GM12892 (cell line): ENCODE measurements at regions not wholly inside any gene's neighbourhood (a gene's known extent, or its start where the extent isn't known, plus 50 kb on each side); places are given as distances from the start of the nearest gene placed in this dataset.

ENCODE experiments used
- POLR2A ChIP-seq: IDR thresholded peaks from 2 replicates; pipeline ENCODE4 v1.6.1; 2011; ENCODE audit warnings: low read depth, low read length, control low read depth
- TAF1 ChIP-seq: IDR thresholded peaks from 2 replicates; pipeline ENCODE4 v1.6.1; 2011; ENCODE audit warnings: low read depth, mild to moderate bottlenecking, control low read depth, low read length, borderline replicate concordance

GRCh38 chr19:28027116-28027515, 1185.8 kb downstream of the UQCRFS1 start:
- TF ChIP-seq POLR2A, result no peak
- no peak for TF ChIP-seq TAF1
